HG03565 (cell line): ENCODE measurements at regions not wholly inside any gene's neighbourhood (a gene's known extent, or its start where the extent isn't known, plus 50 kb on each side); places are given as distances from the start of the nearest gene placed in this dataset.
"Not testable (repeated sequence)": the region's sequence is repeated elsewhere in the genome, so short reads cannot be mapped to it uniquely, and the experiment has no call there.

Experiments used
- ATAC-seq: cut with Tn5 transposase; IDR thresholded peaks from one replicate; pipeline ENCODE4 v1.9.1; 2021; ENCODE audit warnings: mild to moderate bottlenecking, moderate library complexity; ENCODE audit not compliant: unreplicated experiment

DNA sequence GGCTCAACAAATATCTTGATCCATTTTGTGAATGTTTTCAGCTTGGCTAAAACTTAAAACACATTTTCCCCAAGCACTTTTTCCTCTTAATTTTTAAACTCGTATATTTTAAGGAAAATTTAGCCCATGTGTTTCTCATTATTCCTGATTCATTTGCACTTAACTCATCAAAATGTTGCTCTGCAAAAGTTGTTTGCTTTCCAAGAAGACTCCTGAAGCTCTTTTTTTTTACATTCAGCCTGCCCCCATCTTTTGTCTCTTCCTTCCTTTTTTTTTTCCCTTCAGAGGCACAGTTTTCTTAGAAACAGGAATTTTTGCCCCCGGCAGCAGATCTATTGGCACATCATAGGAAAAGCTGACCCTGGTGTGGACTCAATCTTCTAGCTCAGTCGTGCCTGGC, 155.0 kb upstream of the SALL1 start:
- no peak for ATAC-seq

DNA sequence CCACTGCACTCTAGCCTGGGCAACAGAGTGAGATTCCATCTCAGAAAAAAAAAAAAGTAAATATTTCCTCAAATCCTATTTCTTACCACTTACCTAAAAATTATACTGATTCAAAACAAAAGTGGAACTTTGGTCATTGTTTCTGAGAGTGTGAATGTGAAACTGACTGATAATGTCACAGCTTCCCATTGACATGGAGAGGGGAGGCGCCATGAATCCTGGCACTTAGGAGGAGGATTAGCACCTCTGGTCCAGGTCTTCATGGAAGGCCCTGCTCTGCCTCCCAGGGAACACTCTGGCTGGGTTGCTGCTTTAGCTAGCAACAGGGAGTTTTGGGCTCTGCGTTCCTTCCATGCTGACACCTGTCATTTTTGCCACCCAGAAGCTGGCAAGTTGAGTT, 154.3 kb upstream of the SALL1 start:
- ATAC-seq, result no peak

DNA sequence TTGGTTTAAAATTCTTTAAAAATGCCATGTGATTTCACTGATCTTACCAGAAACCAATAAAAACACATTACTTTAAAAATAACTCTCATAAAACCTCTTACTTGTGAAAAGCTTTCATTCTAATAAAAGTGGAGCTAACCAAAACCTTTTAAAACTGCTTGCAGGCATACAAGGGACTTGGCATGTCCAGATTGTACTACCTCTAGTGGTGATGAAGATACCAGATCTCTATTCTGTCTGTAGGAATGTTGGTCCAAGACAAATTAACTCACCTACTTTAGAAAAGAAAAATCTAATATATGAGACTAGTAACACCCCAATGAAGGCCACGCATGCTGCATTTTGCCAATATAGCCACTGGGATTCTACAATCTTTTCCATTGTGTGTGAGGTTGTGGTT, 151.0 kb upstream of the SALL1 start:
- no peak for ATAC-seq

DNA sequence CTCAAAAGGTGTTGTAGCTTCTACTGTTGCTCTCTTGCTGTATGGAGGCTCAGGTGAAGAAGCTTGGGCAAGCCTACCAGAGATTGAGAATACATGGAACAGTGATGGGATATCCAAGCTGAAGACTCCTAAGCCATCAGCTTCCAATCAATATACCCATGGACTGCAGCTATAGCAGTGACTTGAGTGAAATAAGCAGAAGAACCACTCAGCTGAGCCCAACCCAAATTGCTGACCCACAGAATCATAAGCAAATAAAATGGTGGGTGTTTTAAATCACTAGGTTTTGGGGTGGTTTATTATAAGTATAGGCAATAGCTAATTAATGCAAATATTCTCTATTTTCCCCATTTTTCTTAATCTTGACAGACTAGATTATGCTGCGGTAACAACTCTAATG, 147.7 kb upstream of the SALL1 start:
- ATAC-seq, result no peak

DNA sequence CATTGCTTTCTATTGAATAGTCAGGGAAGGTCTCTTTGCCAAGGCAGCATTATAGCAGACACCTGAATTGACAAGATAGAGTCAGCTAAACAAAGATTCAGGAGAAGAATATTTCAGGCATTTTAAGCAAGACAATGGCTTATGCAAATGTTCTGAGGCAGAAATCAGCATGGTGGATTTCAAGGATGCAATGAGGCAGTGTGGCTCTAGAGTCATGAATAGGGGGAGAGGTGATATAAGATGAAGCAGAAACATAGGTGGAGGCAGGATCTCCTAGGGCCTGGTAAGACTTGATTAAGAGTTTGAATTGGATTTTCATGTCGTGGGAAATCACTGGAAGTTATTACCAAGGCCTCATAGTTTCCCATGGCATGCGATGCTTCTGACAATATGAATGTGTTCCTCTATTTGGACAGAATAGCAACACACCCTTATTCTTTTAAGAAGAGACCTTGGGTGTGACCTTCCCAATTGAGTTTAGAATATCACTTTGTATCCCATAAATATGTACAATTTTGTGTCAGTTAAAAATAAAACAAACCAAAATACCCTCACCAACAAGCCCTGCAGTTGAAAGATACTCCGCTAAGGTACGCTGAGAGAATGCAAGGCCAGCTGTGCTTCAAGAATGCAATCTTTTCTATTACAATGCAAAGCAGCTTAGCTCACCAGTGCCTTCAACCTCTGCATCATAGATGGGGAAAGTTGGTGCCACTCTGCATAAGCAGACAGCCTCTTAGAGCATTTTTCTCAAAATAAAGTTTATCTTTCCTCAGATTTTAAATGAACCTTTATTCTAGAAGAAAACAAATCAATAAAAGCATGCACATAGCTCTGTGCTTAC, 139.6 kb upstream of the SALL1 start:
- ATAC-seq, result no peak

DNA sequence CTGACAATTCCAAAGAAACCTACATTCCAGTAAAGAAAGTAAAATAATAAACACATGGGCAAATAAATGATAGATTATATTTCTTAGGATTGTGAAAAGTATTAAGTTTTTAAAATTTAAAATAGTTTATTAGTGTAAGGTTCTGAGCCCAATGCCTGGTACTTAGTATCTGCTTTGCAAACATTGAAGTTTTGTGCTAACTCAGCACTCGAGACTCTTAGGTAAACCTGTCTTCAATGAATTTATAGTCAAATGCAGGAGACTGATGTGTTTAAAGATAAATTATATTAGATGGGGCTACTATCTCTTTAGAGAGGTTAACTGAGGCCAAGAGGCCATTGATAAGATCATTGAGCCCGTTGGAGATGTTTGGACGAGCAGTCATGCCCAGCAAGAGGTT, 138.3 kb upstream of the SALL1 start:
- no peak for ATAC-seq

DNA sequence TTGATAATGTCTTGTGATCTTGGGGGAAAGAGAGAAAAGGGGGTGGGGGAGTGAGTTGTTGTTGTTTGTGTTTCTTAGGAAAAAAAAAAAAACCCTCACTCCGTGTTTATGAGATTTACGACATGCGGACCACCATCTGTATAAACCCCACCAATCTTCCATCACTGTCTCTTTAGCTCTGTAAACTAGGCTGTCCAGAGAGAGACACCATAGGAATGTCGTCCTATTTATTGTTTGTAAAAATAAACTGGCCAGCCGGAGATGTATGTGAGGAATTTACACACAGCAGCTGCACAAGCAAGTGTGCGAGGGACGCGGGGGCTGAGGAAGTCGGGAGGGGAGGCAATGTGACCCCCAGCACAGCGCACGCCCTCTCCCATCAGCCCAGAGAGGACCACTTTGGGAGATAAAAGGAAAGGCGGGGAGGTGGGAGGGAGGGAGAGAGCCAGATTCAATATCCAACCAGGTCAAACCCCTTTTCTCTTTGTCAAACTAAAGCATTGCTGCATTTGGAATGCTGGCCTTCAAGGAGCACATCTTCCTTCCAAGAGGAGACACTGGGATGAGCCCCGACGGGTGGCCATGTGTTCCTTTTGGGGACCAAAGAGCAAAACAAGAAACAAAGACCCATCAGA, 136.2 kb upstream of the SALL1 start:
- no peak for ATAC-seq

DNA sequence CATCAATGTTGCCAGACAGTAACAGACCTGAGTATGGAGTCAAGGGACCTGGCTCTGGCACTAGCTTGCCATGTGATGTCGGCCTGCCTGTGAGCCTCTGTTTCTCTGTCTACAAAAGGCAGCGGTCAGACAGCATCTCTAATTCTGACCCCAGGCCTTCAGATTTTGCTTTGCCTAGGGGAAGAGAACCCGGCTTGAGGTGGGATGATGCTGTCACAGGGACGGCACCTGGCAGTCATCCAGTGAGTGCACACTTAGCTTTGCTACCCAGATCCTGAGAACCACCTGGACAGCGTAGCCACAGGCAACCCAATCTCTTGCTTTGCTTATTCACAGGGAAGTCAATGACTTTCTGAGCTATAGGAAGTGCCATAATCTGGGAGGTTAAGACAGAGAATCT, 135.2 kb upstream of the SALL1 start:
- no peak for ATAC-seq

DNA sequence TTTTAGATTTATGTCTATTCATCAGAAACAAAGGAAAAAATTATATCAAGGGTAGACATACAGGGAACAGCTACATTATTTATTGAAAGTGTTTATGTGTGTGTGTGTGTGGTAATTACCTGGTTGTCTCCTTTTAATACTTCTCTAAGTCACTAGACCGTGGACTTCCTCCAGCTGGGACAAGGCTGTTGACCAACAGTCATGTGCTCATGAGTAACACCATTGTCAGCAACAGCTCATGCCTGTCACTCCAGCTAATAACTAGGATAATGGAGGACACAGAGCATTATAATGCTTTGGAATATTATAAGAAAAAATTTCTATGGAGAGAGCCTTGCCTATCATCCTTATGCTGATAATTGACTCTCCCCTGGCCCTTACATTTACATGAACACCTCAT, 125.3 kb upstream of the SALL1 start:
- ATAC-seq, result no peak

DNA sequence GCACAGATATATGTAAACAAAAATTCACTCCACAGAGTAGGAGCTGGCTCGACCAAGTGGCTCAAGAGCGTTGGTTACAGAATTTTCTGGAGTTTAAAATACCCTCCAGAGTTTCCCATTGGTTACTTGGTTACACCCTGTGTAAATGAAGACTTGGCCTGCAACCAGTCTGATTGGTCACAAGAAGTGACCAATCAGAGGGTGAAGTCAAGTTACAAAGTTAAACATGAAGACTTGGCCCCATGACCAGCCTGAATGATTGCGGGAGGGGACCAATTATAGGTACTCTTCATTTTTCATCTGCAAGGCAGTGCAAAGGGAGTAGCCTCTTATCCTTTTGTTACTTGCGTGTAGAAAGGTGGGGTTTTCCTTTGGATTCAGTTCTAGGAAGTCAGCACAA, 121.3 kb upstream of the SALL1 start:
- no peak for ATAC-seq

DNA sequence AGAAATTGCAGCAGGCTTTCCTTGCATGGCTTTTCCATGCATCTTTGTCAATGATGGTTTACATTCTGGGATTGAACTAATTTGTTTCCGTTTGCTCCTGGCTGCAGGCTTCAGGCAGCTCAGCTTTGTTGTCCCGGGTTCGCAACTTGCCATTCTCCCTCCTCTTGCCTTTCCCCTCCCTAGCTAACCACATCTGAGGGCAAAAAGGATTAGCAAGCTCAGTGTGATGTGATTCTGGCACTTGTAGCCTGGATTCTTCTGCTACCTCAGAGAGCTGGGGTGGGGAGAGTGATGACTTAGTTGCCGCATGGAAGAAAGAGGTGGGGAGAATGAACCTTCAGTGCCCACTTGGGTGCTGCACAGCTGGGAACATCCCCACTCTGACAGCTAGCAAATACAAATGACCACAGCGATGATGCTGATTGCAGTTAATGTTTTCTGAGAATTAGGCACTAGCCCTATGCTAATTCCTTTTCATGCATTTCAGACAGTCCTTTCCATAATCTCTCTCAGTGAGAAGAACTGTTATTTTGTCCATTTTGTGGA, 120.2 kb upstream of the SALL1 start:
- no peak for ATAC-seq

DNA sequence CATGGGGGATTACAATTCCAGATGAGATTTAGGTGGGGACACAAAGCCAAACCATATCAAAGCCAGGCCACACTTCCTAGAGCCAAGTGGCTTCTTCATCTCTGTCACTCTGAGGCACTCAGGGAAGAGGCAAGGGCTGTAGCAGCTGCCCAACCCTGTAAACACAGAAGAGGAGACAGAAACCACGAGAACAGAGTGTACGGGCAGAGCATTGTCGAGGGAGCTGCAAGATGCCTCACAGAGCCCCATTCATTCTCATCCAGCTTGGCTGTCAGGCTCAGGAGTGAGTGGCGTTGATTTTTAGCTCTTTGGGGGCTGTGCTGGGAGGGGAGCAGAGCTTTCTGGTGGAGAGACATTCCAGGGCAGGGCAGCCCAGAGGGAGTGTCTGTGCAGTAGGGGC, 117.2 kb upstream of the SALL1 start:
- no peak for ATAC-seq

DNA sequence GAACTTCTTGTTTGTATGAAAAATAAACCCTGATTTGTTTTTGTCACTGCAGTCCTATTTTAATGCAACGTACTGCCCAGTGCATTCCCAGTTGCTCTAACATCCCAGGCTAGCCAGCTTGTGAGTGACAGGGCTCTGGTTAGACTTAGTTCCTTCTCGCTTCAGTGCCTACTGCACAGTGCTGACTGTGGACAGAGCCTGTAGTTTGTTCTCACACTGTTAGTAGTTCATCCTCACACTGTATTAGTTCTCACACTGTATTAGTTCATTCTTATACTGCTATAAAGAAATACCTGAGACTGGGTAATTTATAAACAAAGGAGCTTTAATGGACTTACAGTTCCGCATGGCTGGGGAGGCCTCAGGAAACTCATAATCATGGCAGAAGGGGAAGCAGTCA, 116.6 kb upstream of the SALL1 start:
- no peak for ATAC-seq

DNA sequence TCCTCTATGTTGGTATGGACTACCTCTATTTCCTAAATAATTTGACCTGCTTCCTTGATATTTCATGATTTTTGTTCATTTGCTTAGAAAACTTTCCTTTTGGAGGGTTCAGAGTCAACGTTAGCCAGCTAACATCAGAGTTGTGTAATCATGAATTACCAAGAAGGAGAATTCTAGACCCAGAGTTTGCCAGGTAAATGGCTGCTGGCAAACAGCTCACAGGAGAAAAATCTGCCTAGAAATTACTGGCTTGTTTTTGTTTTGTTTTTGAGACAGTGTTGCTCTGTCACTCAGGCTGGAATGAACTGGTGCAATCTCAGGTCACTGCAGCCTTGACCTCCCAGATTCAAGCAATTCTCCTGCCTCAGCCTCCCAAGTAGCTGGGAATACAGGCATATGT, 111.4 kb upstream of the SALL1 start:
- ATAC-seq, result no peak

DNA sequence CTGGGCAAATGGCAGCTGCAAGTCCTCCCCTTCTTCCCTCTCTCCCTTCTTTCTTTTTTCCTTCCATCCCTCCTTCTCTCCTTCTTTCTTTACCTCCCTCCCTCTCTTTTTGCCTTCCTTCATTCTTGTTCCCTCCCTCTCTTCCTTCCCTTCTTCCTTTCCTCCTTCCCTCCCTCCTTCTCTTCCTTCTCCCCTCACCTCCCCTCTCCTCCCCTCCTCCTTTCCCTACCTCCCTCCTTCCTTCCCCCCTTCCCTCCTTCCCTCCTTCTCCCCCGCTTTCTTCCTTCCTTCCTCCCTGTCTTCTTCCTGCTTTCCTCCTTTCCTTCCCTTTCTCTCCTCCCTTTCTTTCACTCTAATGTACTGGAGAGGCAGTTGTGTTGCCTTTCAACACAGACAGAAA, 110.8 kb upstream of the SALL1 start:
- ATAC-seq, result no peak

DNA sequence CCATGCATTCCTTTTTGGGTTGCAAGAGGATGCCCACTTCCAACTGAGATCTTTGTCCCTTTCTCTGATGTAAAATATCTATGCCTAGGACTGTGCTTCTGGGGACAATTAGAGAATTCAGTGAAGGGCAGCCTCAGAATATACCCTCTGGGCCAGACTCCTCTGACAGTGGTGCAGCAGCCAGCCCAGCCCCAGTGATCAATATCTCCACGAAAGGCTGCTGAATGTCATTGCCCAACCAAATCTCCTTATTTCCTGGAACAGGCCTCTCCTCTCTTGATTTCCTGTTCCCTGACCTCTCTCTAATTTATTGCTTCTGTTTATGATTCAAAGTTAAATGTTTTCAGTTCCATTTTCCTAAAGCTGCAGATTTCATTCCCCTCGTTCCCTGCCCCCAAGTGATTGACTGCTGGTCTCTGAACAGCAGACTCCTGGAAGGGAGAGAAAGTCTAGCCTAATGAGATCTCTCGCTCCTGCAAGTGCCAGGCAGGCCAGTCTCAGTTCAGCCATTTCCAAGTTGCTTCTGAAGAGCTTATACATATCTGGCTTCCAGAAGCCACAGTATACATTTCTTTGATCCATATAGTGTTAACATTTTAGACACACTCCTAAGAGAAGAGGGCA, 104.4 kb upstream of the SALL1 start:
- ATAC-seq, result no peak

DNA sequence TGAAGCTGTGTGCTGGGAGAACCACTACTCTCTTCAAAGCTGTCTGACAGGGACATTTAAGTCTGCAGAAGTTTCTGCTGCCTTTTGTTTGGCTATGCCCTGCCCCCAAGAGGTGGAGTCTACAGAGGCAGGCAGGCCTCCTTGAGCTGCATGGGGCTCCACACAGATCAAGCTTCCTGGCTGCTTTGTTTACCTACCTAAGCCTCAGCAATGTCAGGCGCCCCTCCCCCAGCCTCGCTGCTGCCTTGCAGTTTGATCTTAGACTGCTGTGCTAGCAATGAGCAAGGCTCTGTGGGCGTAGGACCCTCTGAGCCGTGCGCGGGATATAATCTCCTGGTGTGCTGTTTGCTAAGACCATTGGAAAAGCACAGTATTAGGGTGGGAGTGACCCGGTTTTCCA, 103.3 kb upstream of the SALL1 start:
- not testable (repeated sequence) for ATAC-seq

DNA sequence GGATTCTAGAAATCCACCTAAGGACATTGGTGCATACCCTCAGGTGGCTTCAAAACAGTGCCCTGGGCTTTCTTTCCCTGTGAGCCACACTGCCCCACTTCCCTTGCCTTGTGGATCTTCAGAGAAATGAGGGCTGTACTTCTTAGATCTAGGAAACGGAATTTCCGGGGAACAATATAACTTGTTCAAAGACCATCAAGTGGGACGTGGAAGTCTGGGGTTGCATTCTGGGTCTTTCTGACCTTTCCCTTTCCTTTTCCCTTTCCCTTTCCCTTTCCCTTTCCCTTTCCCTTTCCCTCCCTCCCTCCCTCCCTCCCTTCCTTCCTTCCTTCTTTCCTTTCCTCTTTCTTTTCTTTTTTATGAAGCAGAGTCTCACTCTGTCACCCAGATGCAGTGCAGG, 97.1 kb upstream of the SALL1 start:
- no peak for ATAC-seq

DNA sequence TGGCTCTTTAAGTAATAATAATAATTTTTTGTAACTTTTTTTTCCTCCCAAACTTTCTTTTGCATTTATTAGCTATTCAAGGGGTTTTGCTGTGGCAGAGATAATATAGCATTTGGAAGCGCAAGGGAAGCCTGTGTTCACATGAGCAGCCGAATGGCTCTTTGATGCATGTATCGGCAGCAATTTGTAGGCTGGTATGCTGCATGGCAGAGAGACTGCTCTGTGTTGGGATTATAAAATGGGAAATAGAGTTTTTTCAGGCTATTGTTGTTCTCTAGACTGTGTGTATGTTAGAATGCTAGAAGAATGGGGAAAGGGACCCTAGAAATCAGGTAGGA, 94.6 kb upstream of the SALL1 start:
- ATAC-seq, result no peak

DNA sequence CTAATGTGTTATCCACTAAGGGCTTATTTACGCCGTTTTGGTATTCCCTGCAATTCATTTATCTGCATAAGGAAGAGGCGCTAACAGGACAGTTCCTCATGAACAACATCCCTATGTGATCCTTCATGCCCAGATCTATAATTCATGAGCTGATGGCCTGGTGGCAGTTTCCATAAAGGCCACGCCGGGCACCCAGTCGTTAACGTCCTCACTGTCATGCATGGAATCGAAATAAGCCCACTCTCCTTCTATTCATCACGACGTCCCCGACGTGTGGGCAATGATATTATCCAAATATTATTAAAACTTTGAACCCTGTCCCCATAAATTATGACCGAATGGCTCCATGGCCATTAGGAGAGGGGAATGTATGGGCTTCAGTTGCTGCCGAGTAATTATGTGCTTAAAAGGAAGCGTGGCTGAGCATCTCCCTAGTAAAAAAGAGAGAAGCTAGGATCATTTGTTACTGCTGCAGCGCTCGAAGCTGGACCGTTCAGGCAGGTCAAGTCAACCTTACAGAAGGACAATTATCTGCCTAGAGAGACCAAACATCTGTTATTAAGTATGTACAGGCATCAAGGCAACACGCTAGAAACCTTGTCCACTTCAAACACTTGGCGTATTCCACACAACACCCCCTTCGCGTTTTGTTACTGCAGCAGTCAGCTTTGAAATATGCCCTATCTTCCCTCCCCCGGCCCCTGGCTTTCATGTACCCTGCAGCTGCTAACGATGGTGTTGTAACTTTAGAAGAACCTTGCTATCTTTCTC, 94.0 kb upstream of the SALL1 start:
- no peak for ATAC-seq

DNA sequence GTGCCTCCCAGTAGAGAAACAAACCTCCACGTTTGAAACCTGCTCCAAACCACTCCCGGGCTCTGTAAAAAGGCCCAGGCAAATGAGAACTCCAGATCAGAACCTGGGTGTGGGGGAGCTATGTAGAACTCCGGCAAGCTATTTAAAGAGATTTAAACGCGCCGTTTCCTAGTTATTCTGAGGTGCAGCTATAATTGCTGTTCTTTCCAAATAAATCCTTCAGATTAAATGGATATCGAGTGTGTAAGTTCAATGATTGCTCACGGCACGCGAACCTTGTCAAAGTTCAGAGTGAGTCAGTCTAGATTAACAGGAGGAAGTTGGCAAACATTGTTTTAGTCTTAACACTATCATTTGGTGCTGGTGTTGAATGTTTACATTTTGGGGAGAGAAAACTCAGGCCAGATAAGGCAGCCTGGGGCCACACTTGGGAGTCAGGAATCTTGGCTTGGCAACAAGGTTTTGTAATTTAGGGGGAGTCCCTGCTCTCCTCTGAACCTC, 92.9 kb upstream of the SALL1 start:
- ATAC-seq, result no peak
